Natural killer cell (primary cell): ENCODE measurements at regions not wholly inside any gene's neighbourhood (a gene's known extent, or its start where the extent isn't known, plus 50 kb on each side); places are given as distances from the start of the nearest gene placed in this dataset.
"Not testable (repeated sequence)": the region's sequence is repeated elsewhere in the genome, so short reads cannot be mapped to it uniquely, and the experiment has no call there.

ENCODE experiments used
- ATAC-seq, 3 donors: fragments of 150-1000 bp in 2 of 3; fragments of 200-7000 bp in 1 of 3; cut with Tn5 transposase; 1 replicate in 1 of 3; 2 replicates in 2 of 3; pipeline ENCODE4 v1.10.0; 2021; ENCODE audit warnings: mild to moderate bottlenecking in 2 of 3, moderate library complexity in 2 of 3
- DNase-seq, 2 donors: peaks; one replicate each; pipeline versions ENCODE4 v3.0.0 to v3.0.0-alpha.2; 2013 to 2021; ENCODE audit warnings: mixed read lengths in 1 of 2
- H3K27ac ChIP-seq: one replicate; pipeline ENCODE4 v1.5.1; 2013; ENCODE audit warnings: mild to moderate bottlenecking, low read length
- H3K27me3 ChIP-seq: one replicate; pipeline ENCODE4 v1.6.1; 2013; ENCODE audit warnings: low read length; ENCODE audit not compliant: control insufficient read depth, insufficient read depth
- H3K36me3 ChIP-seq: one replicate; pipeline ENCODE4 v1.6.1; 2013; ENCODE audit warnings: low read length; ENCODE audit not compliant: control insufficient read depth, insufficient read depth
- H3K4me1 ChIP-seq: one replicate; pipeline ENCODE4 v1.6.1; 2013; ENCODE audit warnings: low read length; ENCODE audit not compliant: control insufficient read depth, insufficient read depth
- H3K4me3 ChIP-seq: one replicate; pipeline ENCODE4 v1.5.1; 2013; ENCODE audit warnings: low read length
- H3K9me3 ChIP-seq: one replicate; pipeline ENCODE4 v1.6.1; 2013; ENCODE audit warnings: low read length; ENCODE audit not compliant: control insufficient read depth, insufficient read depth
- H3K27ac Mint-ChIP-seq, 2 donors: one replicate each; pipeline ENCODE4 v1.8.0; 2022; ENCODE audit warnings: mild to moderate bottlenecking in 2 of 2, mixed read lengths in 2 of 2, moderate library complexity in 1 of 2
- H3K27me3 Mint-ChIP-seq, 2 donors: one replicate each; pipeline ENCODE4 v1.8.0; 2022; ENCODE audit warnings: low read depth in 2 of 2, mixed read lengths in 2 of 2
- H3K36me3 Mint-ChIP-seq: one replicate; pipeline ENCODE4 v1.8.0; 2022; ENCODE audit warnings: mixed read lengths
- H3K4me1 Mint-ChIP-seq, 2 donors: one replicate each; pipeline ENCODE4 v1.8.0; 2022; ENCODE audit warnings: mixed read lengths in 2 of 2
- H3K4me3 Mint-ChIP-seq: one replicate; pipeline ENCODE4 v1.8.0; 2022; ENCODE audit warnings: mild to moderate bottlenecking, moderate library complexity, mixed read lengths
- H3K9me3 Mint-ChIP-seq, 2 donors: one replicate each; pipeline ENCODE4 v1.8.0; 2022; ENCODE audit warnings: mixed read lengths in 2 of 2
- WGBS: methylation state at CpG from one replicate; pipeline ENCODE4 v1.1.7; 2013; ENCODE audit warnings: missing lambda C conversion rate; ENCODE audit not compliant: insufficient coverage; 5-methylcytosine and 5-hydroxymethylcytosine counted together
- intact Hi-C: fragments of 100-400 bp; cut with micrococcal nuclease; formaldehyde crosslinking; loops from one replicate; pipeline ENCODE4 v1.14.2; 2022
- TF ChIP-seq, protein P1 (sequence below): fragments of 200-600 bp; IDR thresholded peaks from one replicate; pipeline ENCODE4 v1.8.0; 2022; ENCODE audit warnings: antibody characterized with exemption

DNA sequence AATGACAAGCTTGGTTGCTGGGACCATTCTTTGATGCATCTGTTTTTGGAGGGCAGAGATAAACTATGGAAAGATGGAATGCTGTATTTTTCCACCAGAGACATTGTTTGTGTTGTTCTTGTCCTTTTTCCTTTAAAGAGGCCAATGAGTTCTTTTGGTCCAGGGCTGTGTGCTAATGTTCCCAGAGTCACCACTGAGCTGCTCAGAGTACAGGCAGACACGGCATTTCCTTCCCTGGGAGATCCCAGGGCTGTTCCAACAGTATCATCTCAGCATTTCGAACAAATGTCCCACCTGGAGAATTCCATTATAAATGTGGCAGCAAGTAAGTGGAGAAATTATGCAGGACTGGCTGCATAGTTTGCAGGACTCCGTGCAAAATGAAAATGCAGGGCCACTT is 190.6 kb downstream of the IL20RB start:
- H3K36me3 ChIP-seq: no peaks in the 10 kb centered on the region
- H3K4me1 ChIP-seq: no peaks in the 10 kb centered on the region
- intact Hi-C loops: no loop called here
- Mint-ChIP-seq H3K36me3 (no peaks in the 10 kb centered on the region), H3K27me3 (peaks cover 5 to 15% of the 10 kb centered on the region in 2 donors), H3K9me3 (no peaks in the 10 kb centered on the region), H3K27ac (no peak overlapping the region), H3K4me3 (no peak overlapping the region), H3K4me1 (no peaks in the 10 kb centered on the region)
- peaks cover 2% of the 10 kb centered on the region for H3K27me3 ChIP-seq
- TF ChIP-seq, protein P1, sequence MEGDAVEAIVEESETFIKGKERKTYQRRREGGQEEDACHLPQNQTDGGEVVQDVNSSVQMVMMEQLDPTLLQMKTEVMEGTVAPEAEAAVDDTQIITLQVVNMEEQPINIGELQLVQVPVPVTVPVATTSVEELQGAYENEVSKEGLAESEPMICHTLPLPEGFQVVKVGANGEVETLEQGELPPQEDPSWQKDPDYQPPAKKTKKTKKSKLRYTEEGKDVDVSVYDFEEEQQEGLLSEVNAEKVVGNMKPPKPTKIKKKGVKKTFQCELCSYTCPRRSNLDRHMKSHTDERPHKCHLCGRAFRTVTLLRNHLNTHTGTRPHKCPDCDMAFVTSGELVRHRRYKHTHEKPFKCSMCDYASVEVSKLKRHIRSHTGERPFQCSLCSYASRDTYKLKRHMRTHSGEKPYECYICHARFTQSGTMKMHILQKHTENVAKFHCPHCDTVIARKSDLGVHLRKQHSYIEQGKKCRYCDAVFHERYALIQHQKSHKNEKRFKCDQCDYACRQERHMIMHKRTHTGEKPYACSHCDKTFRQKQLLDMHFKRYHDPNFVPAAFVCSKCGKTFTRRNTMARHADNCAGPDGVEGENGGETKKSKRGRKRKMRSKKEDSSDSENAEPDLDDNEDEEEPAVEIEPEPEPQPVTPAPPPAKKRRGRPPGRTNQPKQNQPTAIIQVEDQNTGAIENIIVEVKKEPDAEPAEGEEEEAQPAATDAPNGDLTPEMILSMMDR: no peak
- H3K27ac ChIP-seq: no peak overlapping the region
- DNase-seq (no peak), ATAC-seq (no peak)
- no peak overlapping the region for H3K4me3 ChIP-seq
- H3K9me3 ChIP-seq: no peaks in the 10 kb centered on the region
- 54% methylated on average over 3 of the region's 3 CpGs for WGBS

- no peak overlapping the region for H3K27ac Mint-ChIP-seq
- TF ChIP-seq, protein P1: no peak
- no peaks in the 10 kb centered on the region for H3K36me3 Mint-ChIP-seq
- 39% methylated on average over 2 of the region's 2 CpGs for WGBS
- Histone ChIP-seq H3K36me3 (no peaks in the 10 kb centered on the region), H3K27ac (no peak overlapping the region), H3K4me1 (no peaks in the 10 kb centered on the region), H3K27me3 (peaks cover 2% of the 10 kb centered on the region), H3K9me3 (no peaks in the 10 kb centered on the region), H3K4me3 (no peak overlapping the region)
- peaks cover 5 to 15% of the 10 kb centered on the region in 2 donors for H3K27me3 Mint-ChIP-seq
- H3K4me3 Mint-ChIP-seq: no peak overlapping the region
- no peaks in the 10 kb centered on the region for H3K4me1 Mint-ChIP-seq
- no peaks in the 10 kb centered on the region for H3K9me3 Mint-ChIP-seq
- no peak for DNase-seq
- intact Hi-C loops: no loop called here
- no peak for ATAC-seq
These were observed 191.1 kb downstream of the IL20RB start for GRCh38 chr3:137148917-137149316.

GRCh38 chr3:137150825-137151224 is 193.0 kb downstream of the IL20RB start:
- Mint-ChIP-seq H3K36me3 (no peaks in the 10 kb centered on the region), H3K4me3 (no peak overlapping the region), H3K4me1 (no peaks in the 10 kb centered on the region), H3K9me3 (no peaks in the 10 kb centered on the region), H3K27me3 (peaks cover 8 to 9% of the 10 kb centered on the region in 2 donors), H3K27ac (no peak overlapping the region)
- TF ChIP-seq, protein P1: no peak
- DNase-seq (no peak), ATAC-seq (no peak)
- no peaks in the 10 kb centered on the region for H3K9me3 ChIP-seq
- 92% methylated on average over 5 of the region's 5 CpGs for WGBS
- no peaks in the 10 kb centered on the region for H3K36me3 ChIP-seq
- H3K27me3 ChIP-seq: peaks cover 2% of the 10 kb centered on the region
- no peak overlapping the region for H3K27ac ChIP-seq
- no peak overlapping the region for H3K4me3 ChIP-seq
- H3K4me1 ChIP-seq: no peaks in the 10 kb centered on the region
- intact Hi-C loops: no loop called here

- H3K36me3 Mint-ChIP-seq, H3K4me1 Mint-ChIP-seq, H3K27me3 Mint-ChIP-seq, H3K27me3 ChIP-seq, H3K4me3 ChIP-seq, ATAC-seq, H3K27ac ChIP-seq, DNase-seq, H3K9me3 Mint-ChIP-seq, H3K36me3 ChIP-seq, H3K27ac Mint-ChIP-seq, H3K9me3 ChIP-seq, H3K4me1 ChIP-seq, intact Hi-C loops, H3K4me3 Mint-ChIP-seq: not testable (repeated sequence)
- 96% methylated on average over 4 of the region's 5 CpGs for WGBS
These were observed 195.3 kb downstream of the IL20RB start for GRCh38 chr3:137153046-137153445.
